Fibroblast of villous mesenchyme (primary cell): ENCODE measurements at regions not wholly inside any gene's neighbourhood (a gene's known extent, or its start where the extent isn't known, plus 50 kb on each side); places are given as distances from the start of the nearest gene placed in this dataset.

ENCODE experiments used
- DNase-seq: peaks from one replicate; pipeline ENCODE4 v3.0.0-alpha.2; 2010; ENCODE audit warnings: low read depth
- H3K4me3 ChIP-seq: 2 replicates; pipeline ENCODE4 v1.5.1; 2011; ENCODE audit warnings: low read depth, mild to moderate bottlenecking, low read length
- CTCF ChIP-seq: IDR thresholded peaks from 2 replicates; pipeline ENCODE4 v1.5.1; 2012; ENCODE audit warnings: low read depth, mild to moderate bottlenecking, low read length; ENCODE audit not compliant: insufficient read depth

DNA sequence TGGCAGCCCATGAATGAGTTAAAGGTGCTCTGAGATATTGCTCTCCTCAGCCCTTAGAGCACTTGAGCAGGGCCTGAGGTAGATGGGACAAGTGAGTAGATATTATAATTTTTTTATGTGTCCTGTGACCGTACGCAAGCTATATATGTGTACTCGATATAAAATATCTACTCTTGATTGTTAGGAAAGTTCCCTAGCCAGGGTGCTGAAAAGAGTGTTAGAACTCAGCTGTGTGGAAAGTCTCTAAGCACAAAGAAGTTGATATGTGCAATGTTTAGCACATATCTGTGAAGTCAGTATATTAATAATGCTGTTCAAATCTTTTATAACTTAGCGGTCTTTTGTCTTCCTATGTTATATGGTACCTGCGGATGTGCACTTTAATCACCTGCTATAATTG, 114.6 kb upstream of the PLD5 start:
- H3K4me3 ChIP-seq: no peak overlapping the region
- no peak for DNase-seq
- TF ChIP-seq CTCF: no peak

GRCh38 chr1:242634732-242635131, 110.2 kb upstream of the PLD5 start:
- no peak for TF ChIP-seq CTCF
- no peak for DNase-seq
- H3K4me3 ChIP-seq: no peak overlapping the region

GRCh38 chr1:242629396-242629795, 104.9 kb upstream of the PLD5 start:
- no peak overlapping the region for H3K4me3 ChIP-seq
- TF ChIP-seq CTCF: no peak
- DNase-seq: no peak

DNA sequence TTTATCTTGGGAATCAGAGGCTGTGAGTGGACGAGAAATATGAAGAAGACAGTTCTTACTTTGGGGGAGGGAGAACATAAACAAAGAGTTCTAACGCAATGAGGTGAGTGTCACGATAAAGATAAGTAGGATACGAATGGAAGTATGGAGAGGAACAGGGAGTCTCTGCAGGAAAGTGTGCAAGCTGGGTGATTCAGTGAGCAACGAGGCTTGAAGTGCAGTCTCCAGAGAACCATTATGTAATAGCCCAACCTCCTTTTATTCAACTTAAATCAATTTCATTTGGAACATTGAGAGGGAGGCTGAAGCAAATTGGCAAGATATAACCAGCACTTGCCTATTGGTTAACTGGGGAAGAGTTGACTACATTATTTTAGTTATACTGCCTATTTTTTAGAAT, 99.3 kb upstream of the PLD5 start:
- DNase-seq: no peak
- H3K4me3 ChIP-seq: no peak overlapping the region
- TF ChIP-seq CTCF: no peak

- H3K4me3 ChIP-seq: no peak overlapping the region
- TF ChIP-seq CTCF: no peak
- DNase-seq: no peak
Observed at GRCh38 chr1:242623119-242623518, 98.6 kb upstream of the PLD5 start.

DNA sequence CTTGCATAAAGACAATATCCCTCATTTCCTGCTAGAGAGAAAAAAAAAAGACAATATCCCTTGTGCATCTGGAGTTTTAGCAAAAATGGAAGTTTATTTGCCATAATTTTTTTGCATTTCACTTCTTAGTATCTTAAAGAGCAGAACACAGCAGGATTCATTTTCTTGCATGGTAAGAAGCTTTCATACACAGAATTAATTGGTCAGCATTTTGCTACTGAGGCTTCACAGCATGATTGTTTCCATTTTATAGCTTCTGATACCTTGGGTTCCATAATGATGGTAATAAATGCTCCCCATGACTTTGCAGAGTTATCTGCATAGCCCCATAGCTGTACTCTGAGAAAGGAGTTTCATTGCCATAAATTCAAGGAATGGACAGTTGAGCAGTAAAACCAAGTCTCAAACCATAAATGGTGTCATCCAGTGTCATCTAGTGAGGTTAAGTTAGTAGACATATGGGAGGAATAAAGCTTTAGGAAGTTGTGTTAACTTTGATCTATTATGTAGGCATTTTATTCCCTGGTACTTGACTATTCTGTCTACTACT, 88.8 kb upstream of the PLD5 start:
- TF ChIP-seq CTCF: no peak
- DNase-seq: no peak
- H3K4me3 ChIP-seq: no peak overlapping the region

GRCh38 chr1:242610209-242610608, 85.7 kb upstream of the PLD5 start:
- no peak for DNase-seq
- TF ChIP-seq CTCF: no peak

More at GRCh38 chr1:242610209-242610608, 85.7 kb upstream of the PLD5 start:
- no peak overlapping the region for H3K4me3 ChIP-seq
